ENCODE measurements at regions not wholly inside any gene's neighbourhood (a gene's known extent, or its start where the extent isn't known, plus 50 kb on each side); places are given as distances from the start of the nearest gene placed in this dataset.
"Not testable (repeated sequence)": the region's sequence is repeated elsewhere in the genome, so short reads cannot be mapped to it uniquely, and the experiment has no call there.

- no peak for DNase-seq (ENCODE audit: low read depth, low spot score)
Observed at GRCh38 chr14:55897031-55897430, 221.2 kb upstream of the PELI2 start.

GRCh38 chr14:55898938-55899337 lies 219.3 kb upstream of the PELI2 start:
- DNase-seq (ENCODE audit: low read depth, low spot score): no peak

DNA sequence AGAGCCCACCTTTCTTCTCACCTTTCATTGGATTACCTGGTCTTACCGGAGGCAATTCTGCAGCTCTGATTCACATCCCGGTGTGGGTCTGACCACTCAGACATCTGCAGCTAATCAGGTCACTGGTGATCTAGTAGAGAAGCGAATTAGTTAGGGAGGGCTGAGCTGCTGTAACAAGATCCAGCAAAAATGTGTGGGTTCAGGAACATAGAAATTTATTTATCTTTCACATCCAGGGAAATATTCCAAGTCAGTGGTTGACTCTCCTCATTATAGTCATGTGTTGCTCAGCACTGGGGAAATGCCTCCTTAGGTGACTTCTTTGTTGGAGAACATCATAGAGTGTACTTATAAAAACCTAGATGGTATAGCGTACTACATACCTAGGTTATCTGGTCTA lies 218.7 kb upstream of the PELI2 start:
- DNase-seq (ENCODE audit: low read depth, low spot score): no peak

- DNase-seq (ENCODE audit: low read depth, low spot score): no peak
Observed at GRCh38 chr14:55900749-55901148, 217.5 kb upstream of the PELI2 start.

DNA sequence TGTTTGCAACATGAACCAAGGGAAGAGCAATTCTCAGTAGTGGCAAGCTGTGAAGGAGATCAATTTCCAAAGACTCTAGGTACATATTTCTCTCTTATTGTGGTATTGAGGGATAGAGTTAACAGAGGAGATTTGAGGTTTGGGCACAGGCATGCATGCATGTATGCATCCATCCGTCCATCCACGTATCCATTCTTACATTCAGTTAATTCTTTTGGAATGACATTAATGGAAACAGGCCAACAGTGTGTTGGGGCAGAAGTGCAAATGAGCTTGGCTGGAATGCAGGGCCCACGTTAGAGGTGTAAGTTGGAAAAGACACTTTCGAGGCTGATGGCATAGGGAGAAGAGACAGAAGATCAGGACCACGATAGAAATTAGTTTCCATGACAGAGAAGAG lies 216.9 kb upstream of the PELI2 start:
- no peak for DNase-seq (ENCODE audit: low read depth, low spot score)

- DNase-seq (ENCODE audit: low read depth, low spot score): no peak
Observed at GRCh38 chr14:55902241-55902640, 216.0 kb upstream of the PELI2 start.

- no peak for DNase-seq (ENCODE audit: low read depth, low spot score)
Observed at GRCh38 chr14:55904086-55904485, 214.1 kb upstream of the PELI2 start.

DNA sequence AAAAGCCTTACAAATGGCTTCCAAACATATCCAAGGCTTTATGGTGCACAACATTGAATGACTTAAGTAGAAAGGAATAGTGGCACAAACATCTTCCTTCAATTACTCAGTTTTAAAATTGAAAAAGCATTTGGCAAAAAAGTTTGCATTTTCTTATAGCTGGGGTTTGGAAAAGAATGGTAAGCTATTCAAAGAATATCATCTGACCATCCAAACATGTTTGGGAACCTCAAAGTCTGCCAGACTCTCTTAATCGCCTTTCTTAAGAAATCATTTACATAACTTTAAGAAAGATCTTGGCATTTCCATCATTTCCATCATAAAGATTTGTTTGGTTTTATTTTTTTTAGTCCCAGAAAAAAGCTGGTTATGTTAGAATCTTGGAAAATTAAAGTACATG lies 210.1 kb upstream of the PELI2 start:
- DNase-seq (ENCODE audit: low read depth, low spot score): no peak

DNA sequence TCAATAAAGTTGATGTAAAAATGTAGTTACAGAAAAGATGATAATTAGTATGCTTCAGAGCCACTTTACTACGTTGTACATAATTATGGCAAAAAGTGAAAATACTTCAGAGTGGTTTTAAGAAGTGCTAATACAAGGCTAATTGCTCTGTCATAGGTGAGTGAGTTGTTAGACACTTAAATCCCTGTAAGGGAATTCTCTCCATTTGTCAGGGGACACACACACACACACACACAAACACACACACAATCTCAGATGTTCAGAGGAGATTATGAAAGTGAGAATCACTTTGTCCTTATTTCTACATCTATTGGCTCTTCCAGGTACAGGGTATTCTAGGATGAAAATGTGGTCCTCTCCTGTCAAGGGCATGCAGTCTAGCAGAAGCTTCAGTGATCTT lies 208.3 kb upstream of the PELI2 start:
- no peak for DNase-seq (ENCODE audit: low read depth, low spot score)

- DNase-seq (ENCODE audit: low read depth, low spot score): no peak
Observed at GRCh38 chr14:55910601-55911243, 207.5 kb upstream of the PELI2 start.

GRCh38 chr14:55911776-55912175 lies 206.4 kb upstream of the PELI2 start:
- no peak for DNase-seq (ENCODE audit: low read depth, low spot score)

- DNase-seq (ENCODE audit: low read depth, low spot score): no peak
Observed at GRCh38 chr14:55912344-55912743, 205.9 kb upstream of the PELI2 start.

DNA sequence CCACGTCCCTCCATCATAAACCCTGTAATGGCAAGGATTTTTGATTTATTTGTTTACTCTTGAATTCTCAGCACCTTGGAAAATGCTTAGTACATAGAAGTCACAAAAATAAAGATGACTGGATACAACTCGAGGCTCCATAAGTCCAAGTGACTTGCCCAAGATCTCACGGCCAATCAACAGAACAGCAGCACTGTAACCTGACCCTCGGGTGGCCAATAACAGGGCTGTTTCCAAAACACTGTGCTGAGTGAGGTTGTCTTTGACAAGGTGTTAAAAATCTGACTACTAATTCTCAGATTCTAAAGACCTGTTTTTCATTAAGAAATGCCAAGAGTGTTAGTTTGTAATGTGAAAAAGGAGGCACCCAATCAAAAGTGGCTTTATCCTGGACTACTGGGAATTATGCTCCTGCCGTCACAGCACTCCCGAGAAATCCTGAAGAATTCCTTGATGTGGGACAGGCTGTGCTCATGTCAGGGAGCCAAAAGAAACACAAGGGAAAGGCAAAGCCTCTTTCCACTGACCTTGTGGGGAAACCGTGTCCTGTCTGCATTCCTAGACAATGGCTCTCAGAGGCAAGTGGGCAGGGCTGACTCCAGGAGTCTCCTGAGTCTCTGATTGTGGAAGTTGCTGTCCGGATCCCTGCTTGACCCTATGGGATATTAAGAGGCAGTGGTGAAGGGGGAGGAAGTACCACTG lies 204.7 kb upstream of the PELI2 start:
- DNase-seq (ENCODE audit: low read depth, low spot score): no peak

DNA sequence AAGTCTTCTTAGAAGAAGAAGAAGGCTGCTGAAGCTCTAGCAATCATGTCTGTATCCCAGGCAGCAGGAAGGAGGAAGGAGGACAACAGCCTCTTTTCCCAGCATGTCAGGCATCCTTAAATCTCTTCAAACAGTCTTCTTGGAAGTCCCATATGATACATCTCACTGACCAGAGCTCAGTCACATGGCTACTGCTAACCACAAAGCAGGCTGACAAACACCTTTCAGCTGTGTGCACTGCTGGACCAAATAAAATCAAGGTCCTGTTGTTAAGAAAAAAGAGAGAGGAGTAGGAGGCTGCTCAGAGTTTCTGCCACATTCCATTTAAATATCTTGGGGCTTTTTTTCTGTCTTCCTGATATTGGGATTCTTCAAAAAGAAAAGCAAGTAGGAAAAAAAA lies 203.4 kb upstream of the PELI2 start:
- no peak for DNase-seq (ENCODE audit: low read depth, low spot score)

- no peak for DNase-seq (ENCODE audit: low read depth, low spot score)
Observed at GRCh38 chr14:55915456-55915855, 202.8 kb upstream of the PELI2 start.

DNA sequence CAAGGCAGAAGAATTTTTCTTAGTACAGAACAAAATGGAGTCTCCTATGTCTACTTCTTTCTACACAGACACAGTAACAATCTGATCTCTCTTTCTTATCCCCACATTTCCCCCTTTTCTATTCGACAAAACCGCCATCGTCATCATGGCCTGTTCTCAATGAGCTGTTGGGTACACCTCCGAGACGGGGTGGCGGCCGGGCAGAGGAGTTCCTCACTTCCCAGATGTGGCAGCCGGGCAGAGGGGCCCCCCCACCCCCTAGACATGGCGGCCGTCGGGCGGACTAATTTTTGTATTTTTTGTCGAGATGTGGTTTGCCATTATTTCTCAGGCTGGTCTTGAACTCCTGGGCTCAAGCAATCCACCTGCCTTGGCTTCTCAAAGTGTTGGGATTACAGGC lies 198.4 kb upstream of the PELI2 start:
- not testable (repeated sequence) for DNase-seq (ENCODE audit: low read depth, low spot score)

DNA sequence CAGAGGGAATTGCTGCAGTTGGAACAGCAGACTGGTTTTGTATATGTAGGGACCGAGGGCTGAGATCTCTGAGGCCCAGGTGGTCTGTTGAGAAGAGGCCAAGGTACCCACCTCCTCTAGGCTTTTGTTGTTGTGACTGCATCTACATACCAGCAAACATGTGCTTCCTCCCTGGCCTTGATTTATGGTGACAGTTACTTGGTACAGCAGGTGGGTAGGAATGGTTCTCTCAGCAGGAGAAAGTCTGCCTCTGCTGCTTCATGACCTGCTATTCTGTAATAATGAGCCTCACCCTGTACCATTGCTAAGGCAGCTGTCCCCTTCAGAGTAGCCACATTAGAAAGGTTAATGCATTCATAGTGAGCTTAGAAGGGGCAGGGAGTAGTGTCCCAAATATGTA lies 196.7 kb upstream of the PELI2 start:
- no peak for DNase-seq (ENCODE audit: low read depth, low spot score)

DNA sequence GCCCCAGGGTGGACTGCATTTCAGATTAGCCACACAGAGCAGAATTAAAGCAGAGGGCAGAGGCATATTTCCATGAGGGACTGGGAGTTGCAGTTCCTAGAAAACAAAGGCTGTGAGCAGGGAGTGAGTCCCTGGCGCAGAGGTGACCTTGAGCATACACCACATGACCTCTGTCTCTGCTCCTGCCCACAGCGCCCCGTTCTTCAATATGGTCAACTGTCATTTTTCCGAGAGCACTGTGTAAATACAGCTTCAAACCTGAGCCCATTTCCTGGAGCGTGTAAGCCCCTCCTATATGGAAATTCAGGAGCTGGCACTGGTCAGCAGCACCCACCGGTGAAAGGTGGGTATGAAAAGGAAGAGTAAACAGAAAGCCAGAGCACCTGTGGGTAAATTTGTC lies 192.2 kb upstream of the PELI2 start:
- no peak for DNase-seq (ENCODE audit: low read depth, low spot score)

DNA sequence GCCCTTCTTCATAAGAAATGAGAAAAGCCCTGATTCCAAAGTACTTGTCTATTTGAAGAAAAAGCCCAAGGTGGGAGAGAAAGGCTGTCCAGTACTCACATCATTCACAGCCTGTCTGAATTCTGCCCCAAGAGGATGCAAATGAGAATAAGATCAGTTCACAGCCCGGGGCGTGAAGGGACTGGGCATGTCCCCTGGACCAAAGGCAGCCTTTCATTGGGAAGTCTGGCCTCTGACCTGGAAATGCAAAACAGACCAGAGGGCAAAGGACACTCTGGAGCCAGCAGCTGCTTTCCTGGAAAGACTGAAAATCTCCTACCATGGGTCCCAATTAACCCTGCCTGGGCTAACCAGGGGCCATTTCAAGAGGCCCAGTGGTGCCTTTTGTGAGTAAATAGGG lies 191.2 kb upstream of the PELI2 start:
- no peak for DNase-seq (ENCODE audit: low read depth, low spot score)

DNA sequence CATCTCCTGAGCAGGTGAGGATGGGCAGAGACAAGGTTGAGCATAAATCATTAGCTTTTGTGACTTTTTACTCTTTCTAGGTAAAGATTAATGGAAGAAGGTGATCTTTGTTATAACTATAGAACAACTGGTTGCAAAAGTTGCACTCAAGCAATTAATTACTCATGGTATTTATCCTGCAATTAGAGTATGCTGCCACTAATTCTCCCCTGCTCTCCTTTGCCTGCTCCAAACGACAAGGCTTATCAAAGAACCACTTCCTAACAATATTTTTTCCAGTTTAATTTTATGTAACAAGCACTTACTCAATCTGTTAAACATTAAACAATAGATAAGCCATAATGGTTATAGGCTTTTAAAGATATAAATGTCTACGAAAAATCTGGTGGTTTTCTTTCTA lies 189.9 kb upstream of the PELI2 start:
- no peak for DNase-seq (ENCODE audit: low read depth, low spot score)

GRCh38 chr14:55929136-55929535 lies 189.1 kb upstream of the PELI2 start:
- no peak for DNase-seq (ENCODE audit: low read depth, low spot score)

- no peak for DNase-seq (ENCODE audit: low read depth, low spot score)
Observed at GRCh38 chr14:55930016-55930784, 188.0 kb upstream of the PELI2 start.

DNA sequence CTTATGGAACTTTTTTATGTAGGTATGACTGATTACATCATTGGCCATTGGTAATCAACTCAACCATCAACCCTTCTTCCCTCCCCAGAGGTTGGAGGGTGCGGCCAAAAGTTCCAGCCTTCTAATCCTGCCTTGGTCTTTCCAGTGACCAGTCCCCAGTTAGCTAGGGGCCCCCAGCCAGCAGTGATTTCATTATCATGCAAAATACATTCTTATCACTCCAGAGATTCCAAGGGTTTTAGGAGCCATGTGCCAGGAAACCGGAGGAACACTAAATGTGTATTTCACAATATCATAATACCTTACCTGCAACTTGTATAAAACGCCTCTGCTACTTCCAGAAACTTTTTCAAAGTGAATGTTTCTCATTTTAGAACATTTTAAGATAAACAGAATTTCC lies 181.5 kb upstream of the PELI2 start:
- DNase-seq (ENCODE audit: low read depth, low spot score): no peak
